GM10248 (cell line): ENCODE measurements at regions not wholly inside any gene's neighbourhood (a gene's known extent, or its start where the extent isn't known, plus 50 kb on each side); places are given as distances from the start of the nearest gene placed in this dataset.

Experiments
- CTCF ChIA-PET: fragments of 300-600 bp; sonication (Branson Sonifier 250); formaldehyde crosslinking; extraction: SDS; loops from one replicate; lab custom pipeline; 2021; ENCODE audit warnings: antibody characterized with exemption; lab: Yijun Ruan, JAX
- POLR2A ChIA-PET: fragments of 350-650 bp; sonication (Branson Sonifier 250); formaldehyde crosslinking; extraction: SDS; loops from one replicate; lab custom pipeline; 2020; ENCODE audit warnings: antibody characterized with exemption; lab: Yijun Ruan, JAX
- DNase-seq: peaks from one replicate; pipeline ENCODE4 v3.0.0; 2012; ENCODE audit errors: extremely low spot score
- CTCF ChIP-seq: IDR thresholded peaks from 2 replicates; pipeline ENCODE4 v1.5.1; 2012; ENCODE audit warnings: mild to moderate bottlenecking, low read depth; ENCODE audit errors: extremely low read depth, missing control alignments, control extremely low read depth

DNA sequence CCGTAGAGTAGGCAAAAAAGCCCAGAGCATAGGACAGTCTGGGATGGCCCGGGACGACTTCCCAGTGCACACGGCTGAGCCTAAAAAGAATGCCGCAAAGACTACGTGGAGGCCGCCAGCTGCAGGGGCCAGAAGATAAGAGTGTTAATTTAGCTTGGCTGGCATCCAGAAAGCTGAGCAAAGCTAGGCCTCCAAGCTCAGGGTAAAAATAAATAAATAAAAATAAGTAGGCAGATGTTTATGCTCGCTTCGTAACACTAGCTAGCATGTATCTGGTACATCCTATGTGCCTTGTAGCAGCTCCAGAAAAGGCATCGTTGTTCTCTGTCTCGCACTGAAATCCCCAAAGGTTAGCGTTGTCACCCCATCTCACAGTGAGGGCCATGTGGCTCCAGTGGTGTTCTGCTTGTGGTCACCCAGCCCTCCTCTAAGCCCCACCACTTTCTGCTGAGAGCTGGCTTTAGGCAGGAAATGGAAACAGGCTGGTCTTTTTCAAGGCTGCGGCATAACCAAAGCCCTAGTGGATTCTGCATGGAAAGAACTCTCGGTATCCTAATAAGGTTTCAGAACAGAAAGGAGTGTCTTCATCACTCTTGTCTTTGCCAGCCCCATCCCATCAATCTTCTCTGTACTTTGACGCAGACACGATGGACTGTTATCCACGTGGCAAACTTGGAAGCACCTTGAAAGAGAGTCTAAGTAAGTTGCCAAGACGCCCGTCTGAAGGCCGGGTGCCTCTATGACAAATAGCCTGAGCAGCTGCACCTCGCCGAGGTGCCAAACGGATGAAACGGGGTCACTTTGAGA, 58.1 kb upstream of the MEF2A start:
- TF ChIP-seq CTCF: no peak
- peak; percentile 40 for DNase-seq
- CTCF ChIA-PET: interaction anchor here (0.9 to 2.5 kb wide), 7 partner anchors 9 to 196 kb away, joined by 3 to 16 read pairs (median 4); no protein-coding TSS in a partner anchor
- POLR2A ChIA-PET: interaction anchor here (1.2 kb wide), 1 partner anchor 58 kb away, joined by 3 read pairs; the partner anchor contains the start of gene MEF2A

DNA sequence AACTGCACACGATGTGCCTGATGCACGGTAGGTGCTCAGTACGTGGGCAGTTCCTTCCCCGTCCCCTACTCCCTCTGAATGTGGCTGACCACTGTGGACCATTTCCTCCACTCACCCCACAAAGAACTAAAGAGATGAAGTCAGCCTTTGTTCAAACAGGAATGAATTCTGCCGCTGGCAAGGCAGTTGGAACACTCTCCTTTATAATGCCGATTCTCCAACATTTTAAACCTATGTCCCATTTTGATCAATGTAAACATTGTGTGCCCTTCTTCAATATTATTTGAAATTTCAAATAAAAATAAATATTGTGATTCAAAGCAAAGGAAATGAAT, 57.5 kb upstream of the MEF2A start:
- ChIA-PET POLR2A (interaction anchor here (1.2 kb wide), 1 partner anchor 58 kb away, joined by 3 read pairs; the partner anchor contains the start of gene MEF2A), CTCF (interaction anchor here (1.1 kb wide), 1 partner anchor 59 kb away, joined by 5 read pairs; no protein-coding TSS in a partner anchor)
- no peak for DNase-seq
- no peak for TF ChIP-seq CTCF

- no peak for DNase-seq
- TF ChIP-seq CTCF: no peak
- POLR2A ChIA-PET: no interaction called here
Observed at GRCh38 chr15:99508852-99509251, 56.9 kb upstream of the MEF2A start.

GRCh38 chr15:99509686-99510461, 55.9 kb upstream of the MEF2A start:
- CTCF ChIA-PET: interaction anchor here (2.0 kb wide), 1 partner anchor 10 kb away, joined by 4 read pairs; no protein-coding TSS in a partner anchor
- TF ChIP-seq CTCF: no peak
- no peak for DNase-seq

More at GRCh38 chr15:99508852-99509251, 56.9 kb upstream of the MEF2A start:
- CTCF ChIA-PET: no interaction called here

DNA sequence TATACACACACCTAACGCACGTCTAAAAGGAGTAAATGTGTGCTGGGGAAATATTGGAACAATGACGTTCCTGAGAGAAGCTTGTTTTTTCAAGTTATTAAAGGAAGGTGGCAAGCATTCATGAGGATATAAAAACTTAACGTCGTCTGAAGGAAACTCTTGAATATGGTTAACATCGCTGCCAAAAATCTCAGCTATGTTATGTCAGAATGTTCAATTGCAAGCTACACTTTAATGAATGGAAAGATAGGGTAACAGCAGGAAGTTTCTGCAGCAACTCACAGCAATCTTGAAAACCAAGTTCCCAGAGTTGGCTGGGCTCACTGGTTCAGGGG, 54.3 kb upstream of the MEF2A start:
- POLR2A ChIA-PET: interaction anchor here (2.2 to 3.0 kb wide), 2 partner anchors 9 to 55 kb away, joined by 15 to 21 read pairs; partner anchors contain the start of gene MEF2A

More at GRCh38 chr15:99509686-99510461, 55.9 kb upstream of the MEF2A start:
- POLR2A ChIA-PET: no interaction called here

More for the DNA sequence above, 54.3 kb upstream of the MEF2A start:
- TF ChIP-seq CTCF: no peak
- no peak for DNase-seq
- CTCF ChIA-PET: interaction anchor here (1.0 to 2.9 kb wide), 14 partner anchors 7 to 244 kb away, joined by 3 to 22 read pairs (median 6); partner anchors contain the start of gene MEF2A
